ENCODE measurements at regions not wholly inside any gene's neighbourhood (a gene's known extent, or its start where the extent isn't known, plus 50 kb on each side); places are given as distances from the start of the nearest gene placed in this dataset.

- TF ChIP-seq, protein P1, sequence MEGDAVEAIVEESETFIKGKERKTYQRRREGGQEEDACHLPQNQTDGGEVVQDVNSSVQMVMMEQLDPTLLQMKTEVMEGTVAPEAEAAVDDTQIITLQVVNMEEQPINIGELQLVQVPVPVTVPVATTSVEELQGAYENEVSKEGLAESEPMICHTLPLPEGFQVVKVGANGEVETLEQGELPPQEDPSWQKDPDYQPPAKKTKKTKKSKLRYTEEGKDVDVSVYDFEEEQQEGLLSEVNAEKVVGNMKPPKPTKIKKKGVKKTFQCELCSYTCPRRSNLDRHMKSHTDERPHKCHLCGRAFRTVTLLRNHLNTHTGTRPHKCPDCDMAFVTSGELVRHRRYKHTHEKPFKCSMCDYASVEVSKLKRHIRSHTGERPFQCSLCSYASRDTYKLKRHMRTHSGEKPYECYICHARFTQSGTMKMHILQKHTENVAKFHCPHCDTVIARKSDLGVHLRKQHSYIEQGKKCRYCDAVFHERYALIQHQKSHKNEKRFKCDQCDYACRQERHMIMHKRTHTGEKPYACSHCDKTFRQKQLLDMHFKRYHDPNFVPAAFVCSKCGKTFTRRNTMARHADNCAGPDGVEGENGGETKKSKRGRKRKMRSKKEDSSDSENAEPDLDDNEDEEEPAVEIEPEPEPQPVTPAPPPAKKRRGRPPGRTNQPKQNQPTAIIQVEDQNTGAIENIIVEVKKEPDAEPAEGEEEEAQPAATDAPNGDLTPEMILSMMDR (IDR thresholded peaks at IDR 0.05) = no peak
- TF ChIP-seq POLR2A (IDR thresholded peaks at IDR 0.05) = no peak
Observed at GRCh38 chr10:21372651-21373410, 152.7 kb downstream of the SKIDA1 start.
